ENCODE measurements at regions not wholly inside any gene's neighbourhood (a gene's known extent, or its start where the extent isn't known, plus 50 kb on each side); places are given as distances from the start of the nearest gene placed in this dataset.
"Not testable (repeated sequence)": the region's sequence is repeated elsewhere in the genome, so short reads cannot be mapped to it uniquely, and the experiment has no call there.

GRCh38 chr5:135167634-135168033, 133.6 kb upstream of the PITX1 start:
- no peak for TF ChIP-seq CTCF (IDR thresholded peaks at IDR 0.05; ENCODE audit: low read depth, low read length)
- CTCF ChIA-PET: interaction anchor here (0.6 kb wide), 2 partner anchors 16 to 296 kb away, joined by 3 to 4 read pairs; no protein-coding TSS in a partner anchor

GRCh38 chr5:135164873-135165614, 131.0 kb upstream of the PITX1 start:
- H3K27ac ChIP-seq (ENCODE audit: low read depth, low read length); DNase-seq (ENCODE audit: low read depth, low spot score); H3K9me3 ChIP-seq (ENCODE audit: control insufficient read depth, insufficient read depth, low read length); CTCF ChIA-PET; H3K4me3 ChIP-seq (ENCODE audit: low read depth, low read length); POLR2A ChIA-PET: not testable (repeated sequence)
- H3K27me3 ChIP-seq (ENCODE audit: control insufficient read depth, insufficient read depth, low read length): peaks cover 46% of the 10 kb centered on the region

More at GRCh38 chr5:135167634-135168033, 133.6 kb upstream of the PITX1 start:
- no peak for DNase-seq (ENCODE audit: low read depth, low spot score)
- Histone ChIP-seq H3K27me3 (ENCODE audit: control insufficient read depth, insufficient read depth, low read length) (peaks cover 44% of the 10 kb centered on the region), H3K27ac (ENCODE audit: low read depth, low read length) (no peak overlapping the region), H3K9me3 (ENCODE audit: control insufficient read depth, insufficient read depth, low read length) (no peaks in the 10 kb centered on the region), H3K4me3 (ENCODE audit: low read depth, low read length) (no peak overlapping the region)
- POLR2A ChIA-PET: interaction anchor here (0.8 to 0.9 kb wide), 2 partner anchors 41 to 143 kb away, joined by 3 to 9 read pairs; no protein-coding TSS in a partner anchor

GRCh38 chr5:135163964-135164363, 129.9 kb upstream of the PITX1 start:
- ChIA-PET POLR2A (no interaction called here), CTCF (no interaction called here)
- TF ChIP-seq CTCF (IDR thresholded peaks at IDR 0.05; ENCODE audit: low read depth, low read length): no peak
- Histone ChIP-seq H3K27me3 (ENCODE audit: control insufficient read depth, insufficient read depth, low read length) (peaks cover 39% of the 10 kb centered on the region), H3K27ac (ENCODE audit: low read depth, low read length) (no peak overlapping the region), H3K4me3 (ENCODE audit: low read depth, low read length) (no peak overlapping the region), H3K9me3 (ENCODE audit: control insufficient read depth, insufficient read depth, low read length) (peaks cover 2% of the 10 kb centered on the region; the same call in 1 of the 2 replicates)
- no peak for DNase-seq (ENCODE audit: low read depth, low spot score)

GRCh38 chr5:135163391-135163790, 129.4 kb upstream of the PITX1 start:
- no peak for TF ChIP-seq CTCF (IDR thresholded peaks at IDR 0.05; ENCODE audit: low read depth, low read length)
- H3K27me3 ChIP-seq (ENCODE audit: control insufficient read depth, insufficient read depth, low read length): peaks cover 33% of the 10 kb centered on the region
- ChIA-PET POLR2A (no interaction called here), CTCF (no interaction called here)
- peaks cover 3% of the 10 kb centered on the region; the same call in 1 of the 2 replicates for H3K9me3 ChIP-seq (ENCODE audit: control insufficient read depth, insufficient read depth, low read length)
- H3K4me3 ChIP-seq (ENCODE audit: low read depth, low read length): no peak overlapping the region
- DNase-seq (ENCODE audit: low read depth, low spot score): no peak
- no peak overlapping the region for H3K27ac ChIP-seq (ENCODE audit: low read depth, low read length)

GRCh38 chr5:135162661-135163265, 128.7 kb upstream of the PITX1 start:
- peaks cover 31% of the 10 kb centered on the region for H3K27me3 ChIP-seq (ENCODE audit: control insufficient read depth, insufficient read depth, low read length)
- peak; percentile 42; the same call in 1 of the 2 replicates for TF ChIP-seq CTCF (IDR thresholded peaks at IDR 0.05; ENCODE audit: low read depth, low read length)
- DNase-seq (ENCODE audit: low read depth, low spot score): no peak
- ChIA-PET CTCF (no interaction called here), POLR2A (no interaction called here)
- H3K9me3 ChIP-seq (ENCODE audit: control insufficient read depth, insufficient read depth, low read length): peaks cover 3% of the 10 kb centered on the region; the same call in 1 of the 2 replicates
- H3K27ac ChIP-seq (ENCODE audit: low read depth, low read length): no peak overlapping the region
- H3K4me3 ChIP-seq (ENCODE audit: low read depth, low read length): no peak overlapping the region
